Liver (tissue), 3 donors: ENCODE measurements at regions not wholly inside any gene's neighbourhood (a gene's known extent, or its start where the extent isn't known, plus 50 kb on each side); places are given as distances from the start of the nearest gene placed in this dataset.

Source experiments
- ATF3 ChIP-seq: IDR thresholded peaks from 2 replicates; pipeline ENCODE4 v1.6.1; 2016; ENCODE audit warnings: antibody characterized with exemption
- CTCF ChIP-seq: fragments of 150-350 bp; IDR thresholded peaks from 2 replicates; pipeline ENCODE4 v1.5.1; 2017; ENCODE audit warnings: improper control_type of control experiment, low read depth, low read length; ENCODE audit not compliant: missing input control
- EGR1 ChIP-seq, 2 donors: IDR thresholded peaks; 2 replicates each; pipeline ENCODE4 v1.6.1; 2016 to 2018; ENCODE audit warnings: antibody characterized with exemption in 2 of 2, low read depth in 2 of 2
- MAX ChIP-seq: IDR thresholded peaks from 2 replicates; pipeline ENCODE4 v1.6.1; 2016; ENCODE audit warnings: antibody characterized with exemption
- RAD21 ChIP-seq, 2 donors: IDR thresholded peaks; 2 replicates each; pipeline ENCODE4 v1.6.1; 2016; ENCODE audit warnings: antibody characterized with exemption in 2 of 2, mild to moderate bottlenecking in 2 of 2
- TAF1 ChIP-seq: conservative IDR thresholded peaks from 2 replicates; pipeline ENCODE4 v1.6.1; 2016; ENCODE audit warnings: antibody characterized with exemption, mild to moderate bottlenecking
- YY1 ChIP-seq: IDR thresholded peaks from 2 replicates; pipeline ENCODE4 v1.6.1; 2016; ENCODE audit warnings: antibody characterized with exemption, mild to moderate bottlenecking
- donor health status: healthy.
- donor health status: healthy.

GRCh38 chr21:16619281-16619680 is 889.5 kb downstream of the USP25 start:
- TF ChIP-seq EGR1 (IDR thresholded peaks at IDR 0.05; ENCODE audit: low read depth in 2 of 2) = no peak
- no peak for TF ChIP-seq RAD21 (IDR thresholded peaks at IDR 0.05)
- no peak for TF ChIP-seq YY1
- TF ChIP-seq MAX = no peak
- no peak for TF ChIP-seq ATF3
- TF ChIP-seq CTCF = no peak
- no peak for TF ChIP-seq TAF1
